ENCODE measurements at regions not wholly inside any gene's neighbourhood (a gene's known extent, or its start where the extent isn't known, plus 50 kb on each side); places are given as distances from the start of the nearest gene placed in this dataset.

DNA sequence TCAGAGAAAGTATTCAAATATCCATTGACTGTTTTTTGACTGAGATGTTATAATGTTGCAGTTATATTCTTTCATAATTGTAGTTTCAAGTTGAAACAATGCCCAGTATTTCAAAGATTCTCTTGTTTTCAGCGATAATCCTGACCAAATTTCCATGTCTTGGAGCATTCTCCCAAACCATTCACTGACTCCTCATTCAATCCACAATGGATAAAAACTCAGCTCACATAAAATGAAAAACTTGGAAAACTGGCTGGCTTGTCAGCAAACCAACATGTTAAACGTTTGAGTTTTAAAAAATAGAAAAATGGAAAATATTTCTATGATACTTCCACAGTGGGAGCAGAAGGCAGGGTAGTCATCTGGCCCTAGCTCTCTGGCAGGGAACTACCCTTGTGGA is 184.4 kb downstream of the C7orf25 start:
- ChIA-PET POLR2A (no interaction called here), CTCF (no interaction called here)
- TF ChIP-seq CTBP1 (IDR thresholded peaks at IDR 0.05; ENCODE audit: borderline replicate concordance) (no peak), SP1 (IDR thresholded peaks at IDR 0.05) (no peak), BHLHE40 (IDR thresholded peaks at IDR 0.05; ENCODE audit: borderline replicate concordance) (no peak), SUZ12 (IDR thresholded peaks at IDR 0.05) (no peak), TARDBP (IDR thresholded peaks at IDR 0.05) (no peak), FOXK2 (IDR thresholded peaks at IDR 0.05) (no peak), L3MBTL2 (conservative IDR thresholded peaks at IDR 0.05) (no peak), LEF1 (IDR thresholded peaks at IDR 0.05; ENCODE audit: borderline replicate concordance) (no peak), HDGF (IDR thresholded peaks at IDR 0.05; ENCODE audit: borderline replicate concordance) (no peak), ARNT (IDR thresholded peaks at IDR 0.05) (no peak), NFRKB (IDR thresholded peaks at IDR 0.05) (no peak), FOXM1 (IDR thresholded peaks at IDR 0.05; ENCODE audit: borderline replicate concordance) (no peak), FOXA1 (IDR thresholded peaks at IDR 0.05) (no peak), ZNF384 (IDR thresholded peaks at IDR 0.05) (no peak), ELF4 (IDR thresholded peaks at IDR 0.05) (no peak)
- TF ChIP-seq, protein P1, sequence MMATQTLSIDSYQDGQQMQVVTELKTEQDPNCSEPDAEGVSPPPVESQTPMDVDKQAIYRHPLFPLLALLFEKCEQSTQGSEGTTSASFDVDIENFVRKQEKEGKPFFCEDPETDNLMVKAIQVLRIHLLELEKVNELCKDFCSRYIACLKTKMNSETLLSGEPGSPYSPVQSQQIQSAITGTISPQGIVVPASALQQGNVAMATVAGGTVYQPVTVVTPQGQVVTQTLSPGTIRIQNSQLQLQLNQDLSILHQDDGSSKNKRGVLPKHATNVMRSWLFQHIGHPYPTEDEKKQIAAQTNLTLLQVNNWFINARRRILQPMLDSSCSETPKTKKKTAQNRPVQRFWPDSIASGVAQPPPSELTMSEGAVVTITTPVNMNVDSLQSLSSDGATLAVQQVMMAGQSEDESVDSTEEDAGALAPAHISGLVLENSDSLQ (IDR thresholded peaks at IDR 0.05), result no peak

DNA sequence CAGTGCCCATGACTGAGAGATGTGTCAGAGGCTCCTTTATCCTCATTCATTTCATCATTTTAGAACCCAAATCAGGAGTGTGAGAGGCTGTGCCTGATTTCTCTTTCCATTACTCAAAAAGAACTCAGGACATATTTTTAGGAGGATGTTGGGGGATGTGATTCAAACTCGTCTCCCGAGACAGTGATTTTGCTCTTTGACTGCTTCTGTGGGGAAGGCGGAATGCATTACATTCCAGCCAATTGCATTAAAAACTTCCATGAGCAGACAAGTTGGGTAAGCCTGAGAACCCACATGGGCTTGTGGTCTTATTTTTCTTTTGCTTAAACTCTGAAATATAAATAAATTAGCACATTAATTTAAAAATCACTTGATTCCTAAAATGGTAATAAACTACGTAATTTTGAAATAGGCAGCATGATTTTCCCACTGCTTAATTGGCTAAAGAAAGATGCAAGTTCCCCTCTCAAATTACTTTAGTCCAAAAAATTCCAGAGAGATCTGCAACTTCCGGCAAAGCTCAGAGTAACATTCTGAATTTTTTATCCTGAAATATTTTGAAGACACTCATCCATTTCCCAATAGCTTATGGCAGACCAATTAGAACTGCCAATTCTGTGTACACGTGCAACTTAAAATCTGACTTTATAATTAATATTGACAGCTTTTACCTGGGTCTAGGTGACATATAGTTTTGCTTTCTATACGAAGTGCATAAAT is 185.6 kb downstream of the C7orf25 start:
- ChIA-PET POLR2A (no interaction called here), CTCF (interaction anchor here (0.7 kb wide), 1 partner anchor 62 kb away, joined by 3 read pairs; no protein-coding TSS in a partner anchor)
- no peak for TF ChIP-seq ARNT (IDR thresholded peaks at IDR 0.05)
- no peak for TF ChIP-seq FOXA1 (IDR thresholded peaks at IDR 0.05)
- TF ChIP-seq ELF4 (IDR thresholded peaks at IDR 0.05), result no peak
- no peak for TF ChIP-seq L3MBTL2 (conservative IDR thresholded peaks at IDR 0.05)
- TF ChIP-seq CTBP1 (IDR thresholded peaks at IDR 0.05; ENCODE audit: borderline replicate concordance), result no peak
- TF ChIP-seq LEF1 (IDR thresholded peaks at IDR 0.05; ENCODE audit: borderline replicate concordance), result no peak
- no peak for TF ChIP-seq TARDBP (IDR thresholded peaks at IDR 0.05)
- no peak for TF ChIP-seq ZNF384 (IDR thresholded peaks at IDR 0.05)
- no peak for TF ChIP-seq HDGF (IDR thresholded peaks at IDR 0.05; ENCODE audit: borderline replicate concordance)
- TF ChIP-seq FOXM1 (IDR thresholded peaks at IDR 0.05; ENCODE audit: borderline replicate concordance), result no peak
- TF ChIP-seq, protein P1 (IDR thresholded peaks at IDR 0.05), result no peak
- no peak for TF ChIP-seq SP1 (IDR thresholded peaks at IDR 0.05)
- TF ChIP-seq NFRKB (IDR thresholded peaks at IDR 0.05), result no peak
- TF ChIP-seq BHLHE40 (IDR thresholded peaks at IDR 0.05; ENCODE audit: borderline replicate concordance), result no peak
- no peak for DNase-seq (ENCODE audit: extremely low spot score)

More for the DNA sequence above, 184.4 kb downstream of the C7orf25 start:
- no peak for DNase-seq (ENCODE audit: extremely low spot score)

DNA sequence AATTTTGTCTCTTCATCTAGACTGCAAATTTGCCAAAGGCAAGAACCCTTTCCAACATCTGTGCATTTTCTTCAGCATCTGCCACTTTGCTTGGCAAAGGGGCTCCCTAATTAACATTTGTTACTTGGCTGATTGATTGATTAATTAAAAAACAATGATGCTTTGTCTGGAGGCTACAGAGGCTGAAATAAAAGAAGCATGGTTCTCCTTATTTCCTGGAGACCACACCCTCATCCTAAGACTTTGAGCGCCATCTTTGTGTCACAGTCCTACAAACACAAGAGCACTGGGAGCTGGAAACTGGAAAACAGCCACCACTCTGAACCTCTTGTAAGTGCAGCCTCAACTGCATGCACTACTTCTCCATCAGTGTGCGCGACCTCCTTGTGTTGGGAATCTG is 189.2 kb downstream of the C7orf25 start:
- TF ChIP-seq ZNF384 (IDR thresholded peaks at IDR 0.05) (no peak), SUZ12 (IDR thresholded peaks at IDR 0.05) (no peak), LEF1 (IDR thresholded peaks at IDR 0.05; ENCODE audit: borderline replicate concordance) (no peak), TARDBP (IDR thresholded peaks at IDR 0.05) (no peak), CTBP1 (IDR thresholded peaks at IDR 0.05; ENCODE audit: borderline replicate concordance) (no peak), FOXM1 (IDR thresholded peaks at IDR 0.05; ENCODE audit: borderline replicate concordance) (no peak), NFRKB (IDR thresholded peaks at IDR 0.05) (no peak), L3MBTL2 (conservative IDR thresholded peaks at IDR 0.05) (no peak), HDGF (IDR thresholded peaks at IDR 0.05; ENCODE audit: borderline replicate concordance) (no peak), ELF4 (IDR thresholded peaks at IDR 0.05) (no peak), BHLHE40 (IDR thresholded peaks at IDR 0.05; ENCODE audit: borderline replicate concordance) (no peak), FOXA1 (IDR thresholded peaks at IDR 0.05) (no peak), SP1 (IDR thresholded peaks at IDR 0.05) (no peak), ARNT (IDR thresholded peaks at IDR 0.05) (no peak), FOXK2 (IDR thresholded peaks at IDR 0.05) (no peak)
- TF ChIP-seq, protein P1 (IDR thresholded peaks at IDR 0.05), result no peak
- DNase-seq (ENCODE audit: extremely low spot score), result no peak
- ChIA-PET POLR2A (no interaction called here), CTCF (no interaction called here)

DNA sequence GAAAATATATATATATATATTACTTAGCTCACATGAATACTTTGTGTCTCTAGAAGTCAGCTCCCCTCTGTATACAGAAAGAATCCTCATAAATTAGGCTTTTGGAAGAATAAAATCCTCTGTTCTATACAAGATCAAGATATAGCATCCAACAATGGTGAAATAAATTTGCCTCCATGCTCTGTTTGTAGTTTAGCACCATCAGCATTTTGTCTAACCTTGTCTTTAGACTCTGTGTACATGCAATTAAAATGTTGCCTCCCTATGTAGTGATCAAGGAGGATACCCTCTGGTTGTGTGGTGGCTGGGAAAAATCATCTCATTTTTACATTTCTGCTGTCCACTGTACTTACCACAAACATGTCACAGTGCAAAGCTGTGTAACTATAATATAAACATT is 189.7 kb downstream of the C7orf25 start:
- CTCF ChIA-PET, result no interaction called here
- no peak for DNase-seq (ENCODE audit: extremely low spot score)
- POLR2A ChIA-PET, result no interaction called here
- TF ChIP-seq FOXA1 (IDR thresholded peaks at IDR 0.05) (no peak), HDGF (IDR thresholded peaks at IDR 0.05; ENCODE audit: borderline replicate concordance) (no peak), FOXK2 (IDR thresholded peaks at IDR 0.05) (no peak), ELF4 (IDR thresholded peaks at IDR 0.05) (no peak), LEF1 (IDR thresholded peaks at IDR 0.05; ENCODE audit: borderline replicate concordance) (no peak), ZNF384 (IDR thresholded peaks at IDR 0.05) (no peak), FOXM1 (IDR thresholded peaks at IDR 0.05; ENCODE audit: borderline replicate concordance) (no peak), SUZ12 (IDR thresholded peaks at IDR 0.05) (no peak), TARDBP (IDR thresholded peaks at IDR 0.05) (no peak), SP1 (IDR thresholded peaks at IDR 0.05) (no peak), L3MBTL2 (conservative IDR thresholded peaks at IDR 0.05) (no peak), CTBP1 (IDR thresholded peaks at IDR 0.05; ENCODE audit: borderline replicate concordance) (no peak), NFRKB (IDR thresholded peaks at IDR 0.05) (no peak), ARNT (IDR thresholded peaks at IDR 0.05) (no peak)
- TF ChIP-seq, protein P1 (IDR thresholded peaks at IDR 0.05), result no peak

All from HEK293T (cell line).